Caco-2 (cell line): ENCODE measurements at regions not wholly inside any gene's neighbourhood (a gene's known extent, or its start where the extent isn't known, plus 50 kb on each side); places are given as distances from the start of the nearest gene placed in this dataset.

Source experiments
- BruUV-seq: library from RNA; stranded (reverse); fragments of 400-500 nt; replicated peaks from 2 replicates; lab custom pipeline; 2021; lab: Mats Ljungman, UMichigan
- CTCF ChIA-PET: fragments of 300-600 bp; sonication (Branson Sonifier 250); formaldehyde crosslinking; loops from one replicate; lab custom pipeline; 2022; ENCODE audit warnings: antibody characterized with exemption; lab: Charles Lee
- POLR2A ChIA-PET: fragments of 300-600 bp; sonication (Branson Sonifier 250); formaldehyde crosslinking; loops from one replicate; lab custom pipeline; 2022; ENCODE audit warnings: antibody characterized with exemption; lab: Charles Lee
- DNase-seq, 2 experiments: peaks; one replicate each; pipeline versions ENCODE4 v3.0.0 to v3.0.0-alpha.2; 2020 to 2022
- H3K27me3 ChIP-seq: replicated peaks from 2 replicates; pipeline ENCODE4 v1.6.0; 2011; ENCODE audit warnings: low read length; ENCODE audit not compliant: control insufficient read depth, insufficient read depth
- H3K36me3 ChIP-seq: 2 replicates; pipeline ENCODE4 v1.5.1; 2011; ENCODE audit warnings: low read length; ENCODE audit not compliant: control insufficient read depth, insufficient read depth
- H3K4me1 ChIP-seq: fragments of 250-450 bp; sonication (Bioruptor Pico); 2 replicates; pipeline ENCODE4 v1.5.1; 2020; ENCODE audit warnings: mild to moderate bottlenecking
- H3K4me3 ChIP-seq: 2 replicates; pipeline ENCODE4 v1.5.1; 2011; ENCODE audit warnings: low read depth, mild to moderate bottlenecking, control low read depth, low read length
- H3K9me3 ChIP-seq: fragments of 250-450 bp; sonication (Bioruptor Pico); 2 replicates; pipeline ENCODE4 v1.5.1; 2020; ENCODE audit warnings: mild to moderate bottlenecking, moderate library complexity
- H3K27ac Mint-ChIP-seq: one replicate; pipeline ENCODE4 v1.8.0; 2022; ENCODE audit warnings: mixed read lengths; ENCODE audit not compliant: unreplicated experiment
- H3K27me3 Mint-ChIP-seq: one replicate; pipeline ENCODE4 v1.8.0; 2022; ENCODE audit warnings: mixed read lengths; ENCODE audit not compliant: insufficient read depth, unreplicated experiment
- H3K36me3 Mint-ChIP-seq: one replicate; pipeline ENCODE4 v1.8.0; 2022; ENCODE audit warnings: mild to moderate bottlenecking, mixed read lengths; ENCODE audit not compliant: insufficient read depth, unreplicated experiment
- H3K4me1 Mint-ChIP-seq: one replicate; pipeline ENCODE4 v1.8.0; 2022; ENCODE audit warnings: low read depth, mixed read lengths; ENCODE audit not compliant: unreplicated experiment
- H3K4me3 Mint-ChIP-seq: one replicate; pipeline ENCODE4 v1.8.0; 2022; ENCODE audit warnings: mild to moderate bottlenecking, moderate library complexity, mixed read lengths; ENCODE audit not compliant: unreplicated experiment
- H3K9me3 Mint-ChIP-seq: one replicate; pipeline ENCODE4 v1.8.0; 2022; ENCODE audit warnings: mixed read lengths; ENCODE audit not compliant: unreplicated experiment
- intact Hi-C: fragments of 100-400 bp; cut with micrococcal nuclease; formaldehyde crosslinking; loops from one replicate; pipeline ENCODE4 v1.10.0; 2022; ENCODE audit not compliant: unreplicated experiment
- TF ChIP-seq, protein P1 (sequence below), 2 experiments: fragments of 200-600 bp in 1 of 2; IDR thresholded peaks; 1 replicate in 1 of 2; 2 replicates in 1 of 2; pipeline versions ENCODE4 v1.5.1 to v1.8.0; 2011 to 2022; ENCODE audit warnings: antibody characterized with exemption in 1 of 2, control low read depth in 1 of 2, inconsistent platforms in 1 of 2, low read depth in 1 of 2, low read length in 1 of 2, mild to moderate bottlenecking in 1 of 2, moderate library complexity in 1 of 2; ENCODE audit not compliant: insufficient read depth in 1 of 2, severe bottlenecking in 1 of 2, unreplicated experiment in 1 of 2

DNA sequence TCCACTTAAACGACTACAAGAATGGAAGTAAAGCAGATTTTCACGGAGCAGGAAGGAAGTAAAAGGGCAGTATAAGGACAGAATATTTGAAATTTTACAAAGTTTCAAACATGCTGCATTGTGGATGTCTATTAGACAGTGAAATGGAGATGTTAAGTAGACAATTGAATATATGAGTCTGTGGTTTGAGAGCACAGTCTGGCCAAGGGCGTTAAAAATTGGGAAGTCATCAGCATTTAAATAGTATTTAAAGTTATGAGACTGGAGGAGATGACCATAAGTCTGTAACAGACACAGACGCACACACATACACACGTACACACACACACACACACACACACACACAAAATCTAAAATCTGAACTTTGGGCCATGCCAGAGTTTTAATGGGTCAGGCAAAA, 935.9 kb downstream of the EPHA3 start:
- intact Hi-C loops = no loop called here
- CTCF ChIA-PET = no interaction called here
- H3K27me3 Mint-ChIP-seq = no peaks in the 10 kb centered on the region

DNA sequence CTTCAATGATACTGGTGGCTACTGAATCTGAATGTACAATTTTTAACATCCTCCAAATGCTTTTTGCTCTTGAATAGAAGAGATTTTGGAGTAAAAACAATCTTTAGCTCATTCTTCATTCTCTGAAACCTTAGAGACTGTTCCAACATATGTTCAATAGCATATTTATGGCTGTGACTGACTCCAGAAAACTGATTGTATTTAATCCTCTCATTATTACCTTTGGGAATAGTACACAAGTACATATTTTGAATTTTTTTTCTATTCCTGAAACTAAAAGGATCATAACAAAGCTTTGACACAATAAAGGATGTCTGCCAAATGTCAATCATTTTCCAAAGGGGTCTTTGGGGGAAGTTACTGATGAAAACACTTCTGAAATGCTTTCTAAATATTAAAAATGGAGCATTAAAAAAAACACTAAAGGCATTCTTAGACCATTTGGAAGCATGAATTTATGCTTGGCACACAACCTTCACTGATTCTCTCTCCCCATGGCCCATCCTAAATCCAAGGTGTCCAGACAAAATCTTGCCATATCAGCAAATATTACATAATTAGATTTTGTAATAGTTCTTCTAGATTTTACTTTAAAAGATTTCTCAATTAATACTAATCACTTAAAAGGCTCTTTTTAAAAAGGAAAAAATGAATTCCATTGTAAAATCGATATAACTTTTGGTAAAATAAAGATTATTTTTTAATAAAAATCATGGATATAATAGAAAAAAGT, 936.8 kb downstream of the EPHA3 start:
- H3K27me3 Mint-ChIP-seq = no peaks in the 10 kb centered on the region
- H3K36me3 Mint-ChIP-seq = no peaks in the 10 kb centered on the region
- H3K4me1 ChIP-seq = peaks cover 15% of the 10 kb centered on the region; the same call in 1 of the 2 replicates
- H3K4me3 Mint-ChIP-seq = no peak overlapping the region
- H3K9me3 Mint-ChIP-seq = no peaks in the 10 kb centered on the region
- no TSS peak for BruUV-seq
- intact Hi-C loops = no loop called here
- H3K9me3 ChIP-seq = no peaks in the 10 kb centered on the region
- no peak overlapping the region for H3K4me3 ChIP-seq
- DNase-seq = no peak
- CTCF ChIA-PET = no interaction called here
- TF ChIP-seq, protein P1, sequence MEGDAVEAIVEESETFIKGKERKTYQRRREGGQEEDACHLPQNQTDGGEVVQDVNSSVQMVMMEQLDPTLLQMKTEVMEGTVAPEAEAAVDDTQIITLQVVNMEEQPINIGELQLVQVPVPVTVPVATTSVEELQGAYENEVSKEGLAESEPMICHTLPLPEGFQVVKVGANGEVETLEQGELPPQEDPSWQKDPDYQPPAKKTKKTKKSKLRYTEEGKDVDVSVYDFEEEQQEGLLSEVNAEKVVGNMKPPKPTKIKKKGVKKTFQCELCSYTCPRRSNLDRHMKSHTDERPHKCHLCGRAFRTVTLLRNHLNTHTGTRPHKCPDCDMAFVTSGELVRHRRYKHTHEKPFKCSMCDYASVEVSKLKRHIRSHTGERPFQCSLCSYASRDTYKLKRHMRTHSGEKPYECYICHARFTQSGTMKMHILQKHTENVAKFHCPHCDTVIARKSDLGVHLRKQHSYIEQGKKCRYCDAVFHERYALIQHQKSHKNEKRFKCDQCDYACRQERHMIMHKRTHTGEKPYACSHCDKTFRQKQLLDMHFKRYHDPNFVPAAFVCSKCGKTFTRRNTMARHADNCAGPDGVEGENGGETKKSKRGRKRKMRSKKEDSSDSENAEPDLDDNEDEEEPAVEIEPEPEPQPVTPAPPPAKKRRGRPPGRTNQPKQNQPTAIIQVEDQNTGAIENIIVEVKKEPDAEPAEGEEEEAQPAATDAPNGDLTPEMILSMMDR (IDR thresholded peaks at IDR 0.05; ENCODE audit: insufficient read depth in 1 of 2, low read depth in 1 of 2, low read length in 1 of 2, severe bottlenecking in 1 of 2, unreplicated experiment in 1 of 2) = no peak
- POLR2A ChIA-PET = no interaction called here
- H3K27me3 ChIP-seq = no peaks in the 10 kb centered on the region
- H3K36me3 ChIP-seq = no peaks in the 10 kb centered on the region
- peaks cover 9% of the 10 kb centered on the region for H3K4me1 Mint-ChIP-seq
- no peak overlapping the region for H3K27ac Mint-ChIP-seq

More for the DNA sequence above, 935.9 kb downstream of the EPHA3 start:
- no peak overlapping the region for H3K27ac Mint-ChIP-seq
- POLR2A ChIA-PET = no interaction called here
- H3K9me3 Mint-ChIP-seq = no peaks in the 10 kb centered on the region
- peaks cover 9% of the 10 kb centered on the region for H3K4me1 Mint-ChIP-seq
- H3K4me3 Mint-ChIP-seq = no peak overlapping the region
- Histone ChIP-seq H3K4me3 (no peak overlapping the region), H3K9me3 (no peaks in the 10 kb centered on the region), H3K36me3 (no peaks in the 10 kb centered on the region), H3K27me3 (no peaks in the 10 kb centered on the region), H3K4me1 (peaks cover 16% of the 10 kb centered on the region; the same call in 1 of the 2 replicates)
- DNase-seq = no peak
- TF ChIP-seq, protein P1 (IDR thresholded peaks at IDR 0.05; ENCODE audit: insufficient read depth in 1 of 2, low read depth in 1 of 2, low read length in 1 of 2, severe bottlenecking in 1 of 2, unreplicated experiment in 1 of 2) = no peak
- no peaks in the 10 kb centered on the region for H3K36me3 Mint-ChIP-seq
- no TSS peak for BruUV-seq

DNA sequence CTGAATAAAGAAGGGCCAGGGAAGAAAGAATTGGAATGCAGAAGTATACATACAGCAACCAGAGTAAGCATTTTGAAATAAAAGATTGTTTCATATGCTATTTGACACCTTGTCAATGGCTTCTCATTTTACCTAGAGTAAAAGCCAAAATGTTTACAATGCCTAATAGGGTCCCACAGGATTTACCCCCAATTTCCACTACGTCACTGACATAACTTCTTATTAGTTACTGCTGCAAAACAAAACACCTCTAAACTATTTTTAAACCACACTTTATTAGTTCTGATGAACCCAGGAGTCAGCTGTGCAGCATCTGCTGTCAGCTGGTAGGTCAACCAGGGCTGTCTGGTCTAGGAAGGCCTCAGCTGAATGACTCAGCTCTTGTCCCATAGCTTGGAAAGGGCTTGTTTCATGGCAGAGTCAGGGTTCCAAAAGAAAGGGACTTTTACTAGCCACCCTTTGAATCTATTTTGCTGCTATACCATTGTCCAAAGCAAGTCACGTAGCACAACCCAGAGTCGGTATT, 945.1 kb downstream of the EPHA3 start:
- H3K4me1 ChIP-seq = no peaks in the 10 kb centered on the region
- no peaks in the 10 kb centered on the region for H3K9me3 ChIP-seq
- CTCF ChIA-PET = no interaction called here
- Mint-ChIP-seq H3K27me3 (no peaks in the 10 kb centered on the region), H3K4me3 (no peak overlapping the region), H3K27ac (no peak overlapping the region), H3K4me1 (no peaks in the 10 kb centered on the region), H3K9me3 (no peaks in the 10 kb centered on the region), H3K36me3 (no peaks in the 10 kb centered on the region)
- intact Hi-C loops = no loop called here
- TF ChIP-seq, protein P1 (IDR thresholded peaks at IDR 0.05; ENCODE audit: insufficient read depth in 1 of 2, low read depth in 1 of 2, low read length in 1 of 2, severe bottlenecking in 1 of 2, unreplicated experiment in 1 of 2) = no peak
- H3K36me3 ChIP-seq = no peaks in the 10 kb centered on the region
- no peak for DNase-seq
- H3K4me3 ChIP-seq = no peak overlapping the region
- H3K27me3 ChIP-seq = no peaks in the 10 kb centered on the region
- BruUV-seq = no TSS peak
- POLR2A ChIA-PET = no interaction called here
